Heart right ventricle (tissue), 16 donors: ENCODE measurements at regions not wholly inside any gene's neighbourhood (a gene's known extent, or its start where the extent isn't known, plus 50 kb on each side); places are given as distances from the start of the nearest gene placed in this dataset.

ENCODE experiments used
- ATAC-seq, 8 donors: fragments of 200-7000 bp; cut with Tn5 transposase; one replicate each; pipeline ENCODE4 v1.9.1; 2020; ENCODE audit warnings: mild to moderate bottlenecking in 8 of 8, moderate library complexity in 8 of 8, moderate number of reproducible peaks in 1 of 8
- DNase-seq, 2 donors: peaks; one replicate each; pipeline ENCODE4 v3.0.0-alpha.2; 2020
- H3K27ac ChIP-seq, 10 donors: fragments of 200-600 bp; sonication (generic) in 2 of 10; one replicate each; pipeline versions ENCODE4 v1.5.0 to v1.8.0; 2020 to 2022; ENCODE audit warnings: mild to moderate bottlenecking in 3 of 10
- H3K27me3 ChIP-seq, 7 donors: fragments of 200-600 bp; one replicate each; pipeline ENCODE4 v1.8.0; 2021 to 2022; ENCODE audit warnings: mild to moderate bottlenecking in 2 of 7
- H3K36me3 ChIP-seq, 9 donors: fragments of 200-600 bp; sonication (generic) in 1 of 9; one replicate each; pipeline versions ENCODE4 v1.5.0 to v1.8.0; 2020 to 2022; ENCODE audit warnings: mild to moderate bottlenecking in 2 of 9
- H3K4me1 ChIP-seq, 9 donors: fragments of 200-600 bp; sonication (generic) in 1 of 9; one replicate each; pipeline versions ENCODE4 v1.5.0 to v1.8.0; 2020 to 2022; ENCODE audit warnings: mild to moderate bottlenecking in 4 of 9
- H3K4me3 ChIP-seq, 10 donors: fragments of 200-600 bp; sonication (generic) in 2 of 10; one replicate each; pipeline versions ENCODE4 v1.5.0 to v1.8.0; 2020 to 2022; ENCODE audit warnings: mild to moderate bottlenecking in 7 of 10, moderate library complexity in 2 of 10
- H3K9me3 ChIP-seq, 11 donors: fragments of 200-600 bp in 10 of 11; sonication (generic) in 2 of 11; one replicate each; pipeline versions ENCODE4 v1.5.0 to v1.8.0; 2013 to 2022; ENCODE audit warnings: mild to moderate bottlenecking in 2 of 11, control low read depth in 1 of 11, moderate library complexity in 1 of 11
- WGBS, 2 donors: extraction: QIAGEN DNeasy Blood & Tissue Kit; methylation state at CpG; one replicate each; pipeline ENCODE4 v1.1.7; 2013; ENCODE audit warnings: inconsistent platforms in 1 of 2; 5-methylcytosine and 5-hydroxymethylcytosine counted together
- intact Hi-C, 10 donors: fragments of 100-400 bp; cut with DNase I; formaldehyde crosslinking; loops; one replicate each; pipeline versions ENCODE4 v1.11.1 to v1.14.2; 2022
- TF ChIP-seq, protein P1 (sequence below), 9 donors: fragments of 200-600 bp; sonication (generic) in 2 of 9; IDR thresholded peaks; one replicate each; pipeline versions ENCODE4 v1.5.0 to v1.8.0; 2021 to 2022; ENCODE audit warnings: antibody characterized with exemption in 9 of 9, mild to moderate bottlenecking in 5 of 9, moderate library complexity in 1 of 9
- donor health status: Arrhythmogenic right ventricular cardiomyopathy.
- donor health status: ischemic (EF 13 %, LVEDD 7.1; RV severe dilation, severe dysfunction).
- donor health status: healthy with polysubstance abuse.
- donor health status: DM: no; HTN: yes; CAD: no.
- donor health status: DM: no; HTN: no; CAD: no.
- donor health status: ischemic (EF 25% LVEDD 6.9; RV normal size, moderate dysfunction).
- donor health status: ischemic (EF 25% LVEDD 5.7; RV mildly dilated, moderate dysfunction).
- donor health status: healthy.
- donor health status: DM: yes; HTN: yes; CAD: no.
- donor health status: Ischemic cardiomyopathy.
- donor health status: ischemic (EF 35%, LVEDD 5.7; RV mildly dilated, moderate dysfunction).
- donor health status: nonischemic (EF 11% LVEDD 7.7; RV severe dilation, severe dysfunction).
- donor health status: DM: yes; HTN: yes; CAD: no.
- donor health status: PGD.
- donor health status: ischemic (EF 29% LVEDD 5.4; RV normal size, mild dysfunction).
- donor health status: nonischemic (EF 23%, LVEDD 6.1; RV moderate dilation, normal function).

DNA sequence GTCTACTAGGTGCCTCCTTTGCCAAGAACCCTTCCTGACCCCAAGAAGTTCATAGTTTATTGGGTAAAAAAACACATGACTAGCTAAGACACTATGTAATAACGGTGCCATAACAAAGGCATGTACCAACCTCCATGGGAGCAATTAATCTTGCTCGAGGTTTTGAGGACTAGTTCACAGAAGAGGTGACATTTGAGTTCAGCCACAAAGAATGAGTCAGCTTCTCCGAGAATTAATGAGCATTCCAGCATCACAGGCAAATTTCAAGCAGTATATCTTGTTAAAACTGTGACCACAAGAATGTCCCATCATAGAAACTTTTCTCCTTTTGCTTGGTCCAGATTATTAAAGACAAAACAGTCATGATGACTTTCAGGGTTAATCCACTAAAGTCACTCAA lies 113.0 kb upstream of the RAP1B start:
- DNase-seq = no peak
- no peaks in the 10 kb centered on the region for H3K27me3 ChIP-seq
- H3K36me3 ChIP-seq = no peaks in the 10 kb centered on the region
- TF ChIP-seq, protein P1, sequence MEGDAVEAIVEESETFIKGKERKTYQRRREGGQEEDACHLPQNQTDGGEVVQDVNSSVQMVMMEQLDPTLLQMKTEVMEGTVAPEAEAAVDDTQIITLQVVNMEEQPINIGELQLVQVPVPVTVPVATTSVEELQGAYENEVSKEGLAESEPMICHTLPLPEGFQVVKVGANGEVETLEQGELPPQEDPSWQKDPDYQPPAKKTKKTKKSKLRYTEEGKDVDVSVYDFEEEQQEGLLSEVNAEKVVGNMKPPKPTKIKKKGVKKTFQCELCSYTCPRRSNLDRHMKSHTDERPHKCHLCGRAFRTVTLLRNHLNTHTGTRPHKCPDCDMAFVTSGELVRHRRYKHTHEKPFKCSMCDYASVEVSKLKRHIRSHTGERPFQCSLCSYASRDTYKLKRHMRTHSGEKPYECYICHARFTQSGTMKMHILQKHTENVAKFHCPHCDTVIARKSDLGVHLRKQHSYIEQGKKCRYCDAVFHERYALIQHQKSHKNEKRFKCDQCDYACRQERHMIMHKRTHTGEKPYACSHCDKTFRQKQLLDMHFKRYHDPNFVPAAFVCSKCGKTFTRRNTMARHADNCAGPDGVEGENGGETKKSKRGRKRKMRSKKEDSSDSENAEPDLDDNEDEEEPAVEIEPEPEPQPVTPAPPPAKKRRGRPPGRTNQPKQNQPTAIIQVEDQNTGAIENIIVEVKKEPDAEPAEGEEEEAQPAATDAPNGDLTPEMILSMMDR (IDR thresholded peaks at IDR 0.05) = no peak
- peaks cover 0 to 21% (median 13%) of the 10 kb centered on the region in 9 donors for H3K4me1 ChIP-seq
- WGBS, 2 donors = 71 to 81% methylated on average over 3 of the region's 3 CpGs
- intact Hi-C loops = loop anchor here in 1 of 10 donors (10.0 kb wide), 1 partner anchor 67 kb away; no protein-coding TSS in a partner anchor
- no peak overlapping the region for H3K4me3 ChIP-seq
- no peak for ATAC-seq
- H3K9me3 ChIP-seq = no peaks in the 10 kb centered on the region
- H3K27ac ChIP-seq = no peak overlapping the region

DNA sequence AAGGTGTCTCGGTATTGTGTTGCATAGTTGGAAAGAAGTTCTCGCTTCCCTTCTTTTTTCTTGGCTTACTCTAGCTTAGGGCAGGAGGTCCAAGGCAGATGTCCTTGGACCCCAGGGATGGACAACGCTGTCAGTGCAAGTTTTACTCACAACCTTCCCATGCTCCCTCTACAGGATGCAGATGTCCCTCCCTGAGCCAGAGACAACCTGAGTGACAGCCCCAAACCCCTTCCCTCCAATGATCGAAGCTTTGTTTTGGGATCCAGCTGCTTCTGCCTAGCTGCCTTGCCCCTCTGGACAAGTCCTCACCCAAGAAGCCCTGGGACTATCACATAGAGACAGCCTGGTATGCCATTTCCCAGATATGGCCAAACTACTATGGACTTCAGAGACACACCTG lies 112.0 kb upstream of the RAP1B start:
- Histone ChIP-seq H3K27ac (no peak overlapping the region), H3K36me3 (no peaks in the 10 kb centered on the region), H3K9me3 (no peaks in the 10 kb centered on the region), H3K27me3 (no peaks in the 10 kb centered on the region), H3K4me1 (peaks cover 0 to 21% (median 13%) of the 10 kb centered on the region in 9 donors), H3K4me3 (no peak overlapping the region)
- ATAC-seq = no peak
- TF ChIP-seq, protein P1 (IDR thresholded peaks at IDR 0.05) = no peak
- intact Hi-C loops = loop anchor here in 1 of 10 donors (10.0 kb wide), 1 partner anchor 66 kb away; no protein-coding TSS in a partner anchor
- DNase-seq = no peak
- 89 to 91% methylated on average over 4 of the region's 4 CpGs for WGBS, 2 donors

DNA sequence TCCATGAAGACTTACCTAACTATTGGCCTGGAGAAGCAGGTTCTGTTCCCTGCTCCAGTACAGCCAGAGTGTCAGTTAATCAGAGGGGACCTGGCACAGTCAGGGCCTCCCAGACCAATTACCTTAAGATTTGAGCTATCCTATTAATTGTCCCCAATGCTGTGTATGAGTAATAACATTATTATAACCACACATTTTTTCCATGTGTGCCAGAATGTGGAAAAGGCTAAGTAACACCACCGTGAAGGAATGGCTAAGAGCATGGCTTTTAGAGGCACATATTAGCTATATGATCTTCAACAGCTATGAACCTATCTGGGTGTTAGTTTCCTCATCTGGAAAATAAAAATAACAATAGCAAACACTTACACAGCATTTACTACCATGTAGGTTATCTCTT lies 111.1 kb upstream of the RAP1B start:
- Histone ChIP-seq H3K9me3 (no peaks in the 10 kb centered on the region), H3K27me3 (no peaks in the 10 kb centered on the region), H3K36me3 (no peaks in the 10 kb centered on the region), H3K4me1 (peaks cover 0 to 21% (median 13%) of the 10 kb centered on the region in 9 donors), H3K27ac (no peak overlapping the region), H3K4me3 (no peak overlapping the region)
- TF ChIP-seq, protein P1 (IDR thresholded peaks at IDR 0.05) = no peak
- DNase-seq = no peak
- 95 to 96% methylated on average over 1 of the region's 1 CpG for WGBS, 2 donors
- no peak for ATAC-seq
- intact Hi-C loops = loop anchor here in 1 of 10 donors (10.0 kb wide), 1 partner anchor 65 kb away; no protein-coding TSS in a partner anchor

DNA sequence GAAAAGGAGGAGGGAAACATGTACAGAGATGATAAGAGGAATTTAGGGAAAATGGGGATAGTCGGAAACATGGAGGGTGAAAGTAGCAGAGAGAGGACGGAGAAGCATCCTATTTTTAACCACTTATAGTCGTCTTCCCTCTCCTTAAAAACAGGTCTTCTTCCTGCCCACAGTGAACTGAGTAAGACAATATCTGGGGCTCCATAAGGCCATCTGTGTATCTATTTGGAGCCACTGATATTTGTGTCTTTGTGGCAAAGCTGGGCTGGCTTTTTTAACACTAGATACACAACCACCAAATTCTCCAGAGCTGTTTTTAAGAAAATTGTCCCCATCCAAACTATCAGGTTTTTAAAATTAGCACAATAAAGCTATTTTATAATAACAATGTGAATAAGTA lies 109.5 kb upstream of the RAP1B start:
- no peak for ATAC-seq
- H3K9me3 ChIP-seq = no peaks in the 10 kb centered on the region
- no peak overlapping the region for H3K4me3 ChIP-seq
- H3K36me3 ChIP-seq = no peaks in the 10 kb centered on the region
- peaks cover 0 to 14% (median 1%) of the 10 kb centered on the region in 9 donors for H3K4me1 ChIP-seq
- no peak for DNase-seq
- no peaks in the 10 kb centered on the region for H3K27me3 ChIP-seq
- no peak overlapping the region for H3K27ac ChIP-seq
- WGBS, 2 donors = 53 to 71% methylated on average over 3 of the region's 3 CpGs
- TF ChIP-seq, protein P1 (IDR thresholded peaks at IDR 0.05) = no peak
- intact Hi-C loops = no loop called here
